ENCODE measurements at regions not wholly inside any gene's neighbourhood (a gene's known extent, or its start where the extent isn't known, plus 50 kb on each side); places are given as distances from the start of the nearest gene placed in this dataset.
"Not testable (repeated sequence)": the region's sequence is repeated elsewhere in the genome, so short reads cannot be mapped to it uniquely, and the experiment has no call there.

GRCh38 chr18:39586741-39587140 is 2021.1 kb upstream of the CELF4 start:
- no peak overlapping the region for H2AFZ ChIP-seq (ENCODE audit: low read depth, low read length)
- no peaks in the 10 kb centered on the region for H4K20me1 ChIP-seq (ENCODE audit: insufficient read depth, low read length)
- H3K36me3 ChIP-seq (ENCODE audit: insufficient read depth, low read length) = no peaks in the 10 kb centered on the region
- no peak overlapping the region for H3K27ac ChIP-seq (ENCODE audit: low read depth, low read length)
- H3K36me3 Mint-ChIP-seq (ENCODE audit: low read depth, unreplicated experiment) = no peaks in the 10 kb centered on the region
- H3K27me3 ChIP-seq (ENCODE audit: insufficient read depth, low read length) = no peaks in the 10 kb centered on the region
- H3K27me3 Mint-ChIP-seq (ENCODE audit: low read depth, unreplicated experiment) = no peaks in the 10 kb centered on the region
- no peaks in the 10 kb centered on the region for H3K9me3 Mint-ChIP-seq (ENCODE audit: unreplicated experiment)
- TF ChIP-seq EZH2 (IDR thresholded peaks at IDR 0.05; ENCODE audit: insufficient read depth, low read length) = no peak
- no peak for TF ChIP-seq CTCF (IDR thresholded peaks at IDR 0.05; ENCODE audit: insufficient read depth, low read depth, low read length)
- H3K79me2 ChIP-seq (ENCODE audit: insufficient read depth, low read length) = no peaks in the 10 kb centered on the region
- no peaks in the 10 kb centered on the region for H3K4me1 Mint-ChIP-seq (ENCODE audit: low read depth, unreplicated experiment)
- H3K27ac Mint-ChIP-seq (ENCODE audit: unreplicated experiment) = no peak overlapping the region
- no peak overlapping the region for H3K9ac ChIP-seq (ENCODE audit: low read length)
- no peak overlapping the region for H3K4me3 ChIP-seq (ENCODE audit: insufficient read depth, low read depth, low read length)
- no peak for DNase-seq (ENCODE audit: low read depth)
- no peak overlapping the region for H3K4me3 Mint-ChIP-seq (ENCODE audit: unreplicated experiment)
- no peak for FAIRE-seq
- no peaks in the 10 kb centered on the region for H3K9me3 ChIP-seq (ENCODE audit: insufficient read depth, low read depth, low read length)
- H3K4me1 ChIP-seq (ENCODE audit: insufficient read depth, low read length) = no peaks in the 10 kb centered on the region
- no peak overlapping the region for H3K4me2 ChIP-seq (ENCODE audit: low read length)

GRCh38 chr18:39574897-39575296 is 2009.3 kb upstream of the CELF4 start:
- no peaks in the 10 kb centered on the region for H3K9me3 ChIP-seq (ENCODE audit: insufficient read depth, low read depth, low read length)
- no peak overlapping the region for H3K9ac ChIP-seq (ENCODE audit: low read length)
- no peaks in the 10 kb centered on the region for H3K36me3 ChIP-seq (ENCODE audit: insufficient read depth, low read length)
- H2AFZ ChIP-seq (ENCODE audit: low read depth, low read length) = no peak overlapping the region
- H4K20me1 ChIP-seq (ENCODE audit: insufficient read depth, low read length) = no peaks in the 10 kb centered on the region
- H3K4me1 ChIP-seq (ENCODE audit: insufficient read depth, low read length) = no peaks in the 10 kb centered on the region
- Mint-ChIP-seq H3K4me3 (ENCODE audit: unreplicated experiment) (no peak overlapping the region), H3K36me3 (ENCODE audit: low read depth, unreplicated experiment) (no peaks in the 10 kb centered on the region), H3K27me3 (ENCODE audit: low read depth, unreplicated experiment) (no peaks in the 10 kb centered on the region), H3K9me3 (ENCODE audit: unreplicated experiment) (no peaks in the 10 kb centered on the region), H3K4me1 (ENCODE audit: low read depth, unreplicated experiment) (no peaks in the 10 kb centered on the region), H3K27ac (ENCODE audit: unreplicated experiment) (no peak overlapping the region)
- H3K4me3 ChIP-seq (ENCODE audit: insufficient read depth, low read depth, low read length) = no peak overlapping the region
- H3K27ac ChIP-seq (ENCODE audit: low read depth, low read length) = no peak overlapping the region
- DNase-seq (ENCODE audit: low read depth) = no peak
- FAIRE-seq = no peak
- H3K79me2 ChIP-seq (ENCODE audit: insufficient read depth, low read length) = no peaks in the 10 kb centered on the region
- no peak overlapping the region for H3K4me2 ChIP-seq (ENCODE audit: low read length)
- TF ChIP-seq CTCF (IDR thresholded peaks at IDR 0.05; ENCODE audit: insufficient read depth, low read depth, low read length) = no peak
- no peak for TF ChIP-seq EZH2 (IDR thresholded peaks at IDR 0.05; ENCODE audit: insufficient read depth, low read length)
- no peaks in the 10 kb centered on the region for H3K27me3 ChIP-seq (ENCODE audit: insufficient read depth, low read length)

- no peaks in the 10 kb centered on the region for H3K4me1 ChIP-seq (ENCODE audit: insufficient read depth, low read length)
- no peaks in the 10 kb centered on the region for H3K36me3 Mint-ChIP-seq (ENCODE audit: low read depth, unreplicated experiment)
- H3K4me3 Mint-ChIP-seq (ENCODE audit: unreplicated experiment) = no peak overlapping the region
- no peak overlapping the region for H3K9ac ChIP-seq (ENCODE audit: low read length)
- no peak overlapping the region for H2AFZ ChIP-seq (ENCODE audit: low read depth, low read length)
- no peaks in the 10 kb centered on the region for H3K79me2 ChIP-seq (ENCODE audit: insufficient read depth, low read length)
- FAIRE-seq (no peak), DNase-seq (ENCODE audit: low read depth) (no peak)
- no peak overlapping the region for H3K4me3 ChIP-seq (ENCODE audit: insufficient read depth, low read depth, low read length)
- H3K36me3 ChIP-seq (ENCODE audit: insufficient read depth, low read length) = no peaks in the 10 kb centered on the region
- no peaks in the 10 kb centered on the region for H4K20me1 ChIP-seq (ENCODE audit: insufficient read depth, low read length)
- H3K27me3 ChIP-seq (ENCODE audit: insufficient read depth, low read length) = no peaks in the 10 kb centered on the region
- TF ChIP-seq EZH2 (IDR thresholded peaks at IDR 0.05; ENCODE audit: insufficient read depth, low read length) (no peak), CTCF (IDR thresholded peaks at IDR 0.05; ENCODE audit: insufficient read depth, low read depth, low read length) (peak; percentile 22)
- no peak overlapping the region for H3K27ac ChIP-seq (ENCODE audit: low read depth, low read length)
- H3K9me3 Mint-ChIP-seq (ENCODE audit: unreplicated experiment) = no peaks in the 10 kb centered on the region
- no peaks in the 10 kb centered on the region for H3K4me1 Mint-ChIP-seq (ENCODE audit: low read depth, unreplicated experiment)
- H3K27ac Mint-ChIP-seq (ENCODE audit: unreplicated experiment) = no peak overlapping the region
- no peaks in the 10 kb centered on the region for H3K27me3 Mint-ChIP-seq (ENCODE audit: low read depth, unreplicated experiment)
- H3K4me2 ChIP-seq (ENCODE audit: low read length) = no peak overlapping the region
- H3K9me3 ChIP-seq (ENCODE audit: insufficient read depth, low read depth, low read length) = no peaks in the 10 kb centered on the region
These were observed 2005.9 kb upstream of the CELF4 start for GRCh38 chr18:39571511-39571910.

GRCh38 chr18:39565551-39566230 is 2000.1 kb upstream of the CELF4 start:
- not testable (repeated sequence) for FAIRE-seq; DNase-seq (ENCODE audit: low read depth); H3K27me3 ChIP-seq (ENCODE audit: insufficient read depth, low read length); H2AFZ ChIP-seq (ENCODE audit: low read depth, low read length); H3K27ac Mint-ChIP-seq (ENCODE audit: unreplicated experiment); H3K4me3 Mint-ChIP-seq (ENCODE audit: unreplicated experiment); H3K4me1 ChIP-seq (ENCODE audit: insufficient read depth, low read length); H3K36me3 Mint-ChIP-seq (ENCODE audit: low read depth, unreplicated experiment); H3K4me2 ChIP-seq (ENCODE audit: low read length); H3K4me1 Mint-ChIP-seq (ENCODE audit: low read depth, unreplicated experiment); H3K9me3 Mint-ChIP-seq (ENCODE audit: unreplicated experiment); H3K4me3 ChIP-seq (ENCODE audit: insufficient read depth, low read depth, low read length); H3K79me2 ChIP-seq (ENCODE audit: insufficient read depth, low read length); H3K27me3 Mint-ChIP-seq (ENCODE audit: low read depth, unreplicated experiment); H3K27ac ChIP-seq (ENCODE audit: low read depth, low read length); H3K36me3 ChIP-seq (ENCODE audit: insufficient read depth, low read length); H4K20me1 ChIP-seq (ENCODE audit: insufficient read depth, low read length); H3K9me3 ChIP-seq (ENCODE audit: insufficient read depth, low read depth, low read length); H3K9ac ChIP-seq (ENCODE audit: low read length)
